HEK293 (cell line): ENCODE measurements at regions not wholly inside any gene's neighbourhood (a gene's known extent, or its start where the extent isn't known, plus 50 kb on each side); places are given as distances from the start of the nearest gene placed in this dataset.

Experiments
- CTCF ChIA-PET: fragments of 350-600 bp; formaldehyde crosslinking; extraction: SDS; loops from one replicate; lab custom pipeline; 2021; ENCODE audit warnings: antibody characterized with exemption; lab: Yijun Ruan, JAX
- POLR2A ChIA-PET: fragments of 300-600 bp; formaldehyde crosslinking; extraction: SDS; loops from one replicate; lab custom pipeline; 2020; ENCODE audit warnings: antibody characterized with exemption, inconsistent platforms; lab: Yijun Ruan, JAX
- H3K27ac ChIP-seq: fragments of 200-500 bp; sonication (Bioruptor generic); 2 replicates; pipeline ENCODE4 v1.5.1; 2014; ENCODE audit warnings: low read depth, low read length, control low read depth, inconsistent platforms; ENCODE audit errors: extremely low read depth
- H3K36me3 ChIP-seq, 2 experiments: fragments of 200-500 bp in 1 of 2; sonication (Bioruptor generic) in 1 of 2; 1 replicate in 1 of 2; 2 replicates in 1 of 2; pipeline ENCODE4 v1.5.1; 2014 to 2017; ENCODE audit warnings: inconsistent platforms in 2 of 2, low read length in 2 of 2; ENCODE audit not compliant: control insufficient read depth in 2 of 2, insufficient read depth in 1 of 2
- H3K4me1 ChIP-seq: fragments of 200-500 bp; sonication (Bioruptor generic); 2 replicates; pipeline ENCODE4 v1.5.1; 2014; ENCODE audit warnings: mild to moderate bottlenecking, low read length, inconsistent platforms; ENCODE audit not compliant: control insufficient read depth, insufficient read depth
- H3K4me3 ChIP-seq: 2 replicates; pipeline ENCODE4 v1.5.1; 2011; ENCODE audit warnings: low read depth, mild to moderate bottlenecking, control low read depth, low read length, moderate library complexity
- H3K9me3 ChIP-seq: fragments of 200-500 bp; sonication (Bioruptor generic); 2 replicates; pipeline ENCODE4 v1.5.1; 2014; ENCODE audit warnings: low read depth, low read length, inconsistent platforms; ENCODE audit not compliant: control insufficient read depth, insufficient read depth
- EGR2 ChIP-seq: fragments of 450-650 bp; formaldehyde crosslinking; IDR thresholded peaks from 2 replicates; pipeline ENCODE4 v1.5.1; 2016; ENCODE audit warnings: low read depth, missing biosample characterization, missing genetic modification characterization
- GLI2 ChIP-seq: fragments of 450-650 bp; formaldehyde crosslinking; IDR thresholded peaks from 2 replicates; pipeline ENCODE4; 2017; ENCODE audit warnings: missing biosample characterization, missing genetic modification characterization, low read depth, borderline replicate concordance
- GLIS2 ChIP-seq: fragments of 450-650 bp; formaldehyde crosslinking; IDR thresholded peaks from 2 replicates; pipeline ENCODE4 v1.5.1; 2016; ENCODE audit warnings: missing biosample characterization, missing genetic modification characterization
- HIC1 ChIP-seq: fragments of 450-650 bp; formaldehyde crosslinking; IDR thresholded peaks from 2 replicates; pipeline ENCODE4 v1.5.1; 2016; ENCODE audit warnings: missing biosample characterization, missing genetic modification characterization
- PRDM1 ChIP-seq: fragments of 450-650 bp; formaldehyde crosslinking; IDR thresholded peaks from 2 replicates; pipeline ENCODE4; 2016; ENCODE audit warnings: missing biosample characterization, missing genetic modification characterization
- TCF7L2 ChIP-seq: IDR thresholded peaks from 2 replicates; pipeline ENCODE4 v1.6.1; 2011; ENCODE audit warnings: low read depth, mild to moderate bottlenecking, inconsistent platforms, low read length, moderate library complexity, borderline replicate concordance
- TSHZ1 ChIP-seq: fragments of 450-650 bp; formaldehyde crosslinking; IDR thresholded peaks from 2 replicates; pipeline ENCODE4 v1.5.1; 2016; ENCODE audit warnings: missing biosample characterization, missing genetic modification characterization, borderline replicate concordance
- YY1 ChIP-seq: fragments of 450-650 bp; formaldehyde crosslinking; IDR thresholded peaks from 2 replicates; pipeline ENCODE4 v1.5.1; 2018; ENCODE audit warnings: missing biosample characterization, missing genetic modification characterization
- ZNF112 ChIP-seq: fragments of 450-650 bp; formaldehyde crosslinking; IDR thresholded peaks from 2 replicates; pipeline ENCODE4 v1.5.0; 2017; ENCODE audit warnings: missing biosample characterization, missing genetic modification characterization
- ZNF155 ChIP-seq: fragments of 450-650 bp; formaldehyde crosslinking; IDR thresholded peaks from 2 replicates; pipeline ENCODE4 v1.5.1; 2016; ENCODE audit warnings: missing biosample characterization, missing genetic modification characterization
- ZNF280C ChIP-seq: fragments of 450-650 bp; formaldehyde crosslinking; IDR thresholded peaks from 2 replicates; pipeline ENCODE4 v1.5.1; 2016; ENCODE audit warnings: missing biosample characterization, missing genetic modification characterization
- ZNF324 ChIP-seq: fragments of 450-650 bp; formaldehyde crosslinking; IDR thresholded peaks from 2 replicates; pipeline ENCODE4 v1.5.1; 2016; ENCODE audit warnings: missing biosample characterization, missing genetic modification characterization
- ZNF335 ChIP-seq: fragments of 450-650 bp; formaldehyde crosslinking; conservative IDR thresholded peaks from 2 replicates; pipeline ENCODE4 v1.5.1; 2016; ENCODE audit warnings: missing biosample characterization, missing genetic modification characterization
- ZNF624 ChIP-seq: fragments of 450-650 bp; formaldehyde crosslinking; IDR thresholded peaks from 2 replicates; pipeline ENCODE4 v1.5.1; 2017; ENCODE audit warnings: missing biosample characterization, missing genetic modification characterization
- ZNF660 ChIP-seq: fragments of 450-650 bp; IDR thresholded peaks from 2 replicates; pipeline ENCODE4 v1.5.1; 2018; ENCODE audit warnings: missing biosample characterization, mild to moderate bottlenecking, missing genetic modification characterization
- ZNF692 ChIP-seq: fragments of 450-650 bp; formaldehyde crosslinking; IDR thresholded peaks from 2 replicates; pipeline ENCODE4 v1.5.1; 2016; ENCODE audit warnings: missing biosample characterization, missing genetic modification characterization
- ZNF768 ChIP-seq: fragments of 450-650 bp; formaldehyde crosslinking; IDR thresholded peaks from 2 replicates; pipeline ENCODE4 v1.5.1; 2018; ENCODE audit warnings: missing biosample characterization, mild to moderate bottlenecking, missing genetic modification characterization
- ZNF776 ChIP-seq: fragments of 450-650 bp; formaldehyde crosslinking; IDR thresholded peaks from 2 replicates; pipeline ENCODE4 v1.5.0; 2017; ENCODE audit warnings: missing biosample characterization, missing genetic modification characterization, borderline replicate concordance
- ZSCAN16 ChIP-seq: fragments of 450-650 bp; formaldehyde crosslinking; IDR thresholded peaks from 2 replicates; pipeline ENCODE4 v1.5.1; 2016; ENCODE audit warnings: missing biosample characterization, missing genetic modification characterization
- ZSCAN30 ChIP-seq: fragments of 450-650 bp; IDR thresholded peaks from 2 replicates; pipeline ENCODE4 v1.5.1; 2018; ENCODE audit warnings: missing biosample characterization, mild to moderate bottlenecking, missing genetic modification characterization, moderate library complexity

GRCh38 chr17:73738751-73739575 lies 94.7 kb upstream of the SDK2 start (continued):
- TF ChIP-seq YY1 (tag by site-specific recombination) (no peak), ZNF692 (tag by site-specific recombination) (no peak), ZNF335 (tag by site-specific recombination) (no peak), ZNF112 (tag by site-specific recombination) (no peak), ZNF324 (tag by site-specific recombination) (no peak), ZSCAN30 (no peak), TSHZ1 (tag by site-specific recombination) (no peak), EGR2 (tag by site-specific recombination) (no peak), ZSCAN16 (no peak)
- TF ChIP-seq, all 188 proteins: peak for 0

GRCh38 chr17:73740370-73740769 lies 96.1 kb upstream of the SDK2 start:
- no peaks in the 10 kb centered on the region for H3K9me3 ChIP-seq
- POLR2A ChIA-PET = interaction anchor here (0.6 kb wide), 1 partner anchor 212 kb away, joined by 5 read pairs; no protein-coding TSS in a partner anchor
- H3K4me3 ChIP-seq = no peak overlapping the region
- H3K27ac ChIP-seq = no peak overlapping the region
- CTCF ChIA-PET = interaction anchor here (0.7 to 1.7 kb wide), 3 partner anchors 15 to 31 kb away, joined by 3 to 5 read pairs (median 4); no protein-coding TSS in a partner anchor
- H3K4me1 ChIP-seq = no peaks in the 10 kb centered on the region
- TF ChIP-seq ZNF155 (tag by site-specific recombination) = no peak
- no peak for TF ChIP-seq ZNF768 (tag by site-specific recombination)
- no peak for TF ChIP-seq ZNF280C (tag by site-specific recombination)
- no peak for TF ChIP-seq ZNF660 (tag by site-specific recombination)
- TF ChIP-seq ZSCAN16 = no peak
- TF ChIP-seq HIC1 (tag by site-specific recombination) = no peak
- TF ChIP-seq PRDM1 (tag by site-specific recombination) = no peak
- TF ChIP-seq GLI2 (tag by site-specific recombination) = no peak
- TF ChIP-seq ZNF776 (tag by site-specific recombination) = no peak
- no peak for TF ChIP-seq TCF7L2
- TF ChIP-seq ZNF624 (tag by site-specific recombination) = no peak
- no peak for TF ChIP-seq GLIS2
- TF ChIP-seq, all 188 proteins: peak for 0
- no peaks in the 10 kb centered on the region for H3K36me3 ChIP-seq
